ENCODE measurements at regions not wholly inside any gene's neighbourhood (a gene's known extent, or its start where the extent isn't known, plus 50 kb on each side); places are given as distances from the start of the nearest gene placed in this dataset.

GRCh38 chr16:56106527-56106926, 84.8 kb upstream of the GNAO1 start:
- Histone ChIP-seq H3K27ac (no peak overlapping the region), H3K4me1 (no peaks in the 10 kb centered on the region), H3K36me3 (no peaks in the 10 kb centered on the region), H3K27me3 (no peaks in the 10 kb centered on the region), H3K9me3 (no peaks in the 10 kb centered on the region), H3K4me3 (no peak overlapping the region)
- no peak for DNase-seq
- no peak for TF ChIP-seq POLR2A (IDR thresholded peaks at IDR 0.05)
- TF ChIP-seq CTCF (IDR thresholded peaks at IDR 0.05), result no peak

- Histone ChIP-seq H3K4me3 (no peak overlapping the region), H3K9me3 (no peaks in the 10 kb centered on the region), H3K27ac (no peak overlapping the region), H3K27me3 (no peaks in the 10 kb centered on the region), H3K4me1 (no peaks in the 10 kb centered on the region), H3K36me3 (no peaks in the 10 kb centered on the region)
- DNase-seq, result no peak
- TF ChIP-seq POLR2A (IDR thresholded peaks at IDR 0.05), result no peak
- TF ChIP-seq CTCF (IDR thresholded peaks at IDR 0.05), result no peak
Observed at GRCh38 chr16:56102906-56103305, 88.4 kb upstream of the GNAO1 start.

- H3K27ac ChIP-seq, result peak overlapping the region in 2 of 4 donors; percentile 35 to 54
- TF ChIP-seq CTCF (IDR thresholded peaks at IDR 0.05), result no peak
- no peak for TF ChIP-seq POLR2A (IDR thresholded peaks at IDR 0.05)
- no peak for DNase-seq
- no peaks in the 10 kb centered on the region for H3K36me3 ChIP-seq
- H3K27me3 ChIP-seq, result no peaks in the 10 kb centered on the region
- peak overlapping the region in 1 of 4 donors; percentile 14 for H3K4me3 ChIP-seq
- H3K9me3 ChIP-seq, result no peaks in the 10 kb centered on the region
- H3K4me1 ChIP-seq, result no peaks in the 10 kb centered on the region
Observed at GRCh38 chr16:56102183-56102686, 89.1 kb upstream of the GNAO1 start.

DNA sequence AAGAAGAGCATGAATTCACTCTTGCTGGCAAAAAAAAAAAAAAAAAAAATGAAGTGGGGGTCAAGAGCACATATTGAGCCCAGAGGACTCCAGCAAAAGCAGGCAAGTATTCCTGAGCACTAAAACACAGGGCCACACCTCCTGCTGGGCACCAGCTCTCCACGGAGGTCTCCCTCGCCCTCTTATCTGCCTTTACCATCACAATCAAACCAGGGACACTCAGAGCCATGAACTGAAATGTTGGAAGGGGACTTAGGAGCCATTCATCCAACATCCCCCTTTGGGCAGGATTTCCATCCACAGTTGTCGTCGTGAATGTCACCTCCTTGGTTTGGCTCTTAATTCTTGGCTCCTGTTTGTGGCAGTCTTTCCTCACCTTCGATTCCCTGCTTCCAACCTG, 89.8 kb upstream of the GNAO1 start:
- Histone ChIP-seq H3K9me3 (no peaks in the 10 kb centered on the region), H3K4me3 (no peak overlapping the region), H3K27ac (no peak overlapping the region), H3K4me1 (no peaks in the 10 kb centered on the region), H3K36me3 (no peaks in the 10 kb centered on the region), H3K27me3 (no peaks in the 10 kb centered on the region)
- DNase-seq, result no peak
- TF ChIP-seq POLR2A (IDR thresholded peaks at IDR 0.05), result no peak
- TF ChIP-seq CTCF (IDR thresholded peaks at IDR 0.05), result no peak

DNA sequence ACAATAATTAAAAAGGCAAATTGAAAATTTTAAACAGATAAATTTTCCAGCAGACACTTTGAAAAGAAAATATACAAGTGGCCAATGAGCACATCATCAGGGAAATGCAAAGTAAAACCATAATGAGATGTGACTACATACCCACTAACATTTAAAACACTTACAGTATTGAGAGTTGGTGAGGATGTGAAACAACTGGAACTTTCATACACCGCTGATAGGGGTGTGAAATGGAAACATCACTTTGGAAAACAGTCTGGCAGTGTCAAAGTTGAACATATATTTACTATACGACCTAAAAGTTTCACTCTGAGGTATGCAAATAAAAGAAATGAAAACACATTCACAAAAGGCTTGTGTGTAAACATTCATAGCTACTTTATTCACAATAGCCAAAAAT, 94.0 kb upstream of the GNAO1 start:
- Histone ChIP-seq H3K4me3 (no peak overlapping the region), H3K27me3 (no peaks in the 10 kb centered on the region), H3K9me3 (no peaks in the 10 kb centered on the region), H3K4me1 (no peaks in the 10 kb centered on the region), H3K27ac (no peak overlapping the region), H3K36me3 (no peaks in the 10 kb centered on the region)
- TF ChIP-seq POLR2A (IDR thresholded peaks at IDR 0.05), result no peak
- TF ChIP-seq CTCF (IDR thresholded peaks at IDR 0.05), result no peak
- no peak for DNase-seq

- H3K9me3 ChIP-seq, result no peaks in the 10 kb centered on the region
- no peaks in the 10 kb centered on the region for H3K36me3 ChIP-seq
- no peak overlapping the region for H3K4me3 ChIP-seq
- no peaks in the 10 kb centered on the region for H3K27me3 ChIP-seq
- H3K27ac ChIP-seq, result no peak overlapping the region
- H3K4me1 ChIP-seq, result no peaks in the 10 kb centered on the region
- DNase-seq, result no peak
- TF ChIP-seq CTCF (IDR thresholded peaks at IDR 0.05) (no peak), POLR2A (IDR thresholded peaks at IDR 0.05) (no peak)
Observed at GRCh38 chr16:56094231-56094630, 97.1 kb upstream of the GNAO1 start.
